ENCODE measurements at regions not wholly inside any gene's neighbourhood (a gene's known extent, or its start where the extent isn't known, plus 50 kb on each side); places are given as distances from the start of the nearest gene placed in this dataset.

DNA sequence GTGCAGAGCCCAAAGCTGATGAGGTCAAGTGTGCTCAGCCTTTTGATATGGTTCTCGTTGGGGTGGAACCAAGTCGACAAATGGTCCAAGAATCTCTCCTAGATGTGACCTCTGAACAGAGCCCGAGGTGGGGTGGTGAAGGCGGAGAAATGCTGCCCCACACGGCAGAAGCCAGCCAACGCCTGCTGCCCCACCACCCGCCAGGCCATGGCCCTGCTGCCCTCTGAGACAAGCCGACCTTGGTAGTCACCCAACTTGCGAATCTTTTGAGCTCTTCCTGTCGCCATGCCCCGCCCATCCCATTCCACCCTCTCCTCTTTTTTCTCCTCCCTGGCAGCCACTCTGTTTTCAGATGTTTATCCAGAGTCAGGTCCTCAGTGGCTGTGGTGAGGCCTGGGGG is 91.5 kb upstream of the EGFLAM start:
- TF ChIP-seq CTCF (IDR thresholded peaks at IDR 0.05) = no peak
- no peak for TF ChIP-seq POLR2A (IDR thresholded peaks at IDR 0.05)

Measured in adrenal gland (tissue), 5 donors.